H1 (cell line): ENCODE measurements at regions not wholly inside any gene's neighbourhood (a gene's known extent, or its start where the extent isn't known, plus 50 kb on each side); places are given as distances from the start of the nearest gene placed in this dataset.

ENCODE experiments used
- CTCF ChIA-PET: fragments of 300-600 bp; sonication (Branson Sonifier 250); formaldehyde crosslinking; loops from one replicate; lab custom pipeline; 2021; ENCODE audit not compliant: partially characterized antibody; lab: Charles Lee
- POLR2A ChIA-PET: fragments of 300-600 bp; sonication (Branson Sonifier 250); formaldehyde crosslinking; loops from one replicate; lab custom pipeline; 2021; ENCODE audit warnings: inconsistent platforms; ENCODE audit not compliant: partially characterized antibody; lab: Charles Lee
- DNase-seq, 2 experiments: peaks; one replicate each; pipeline versions ENCODE4 v3.0.0 to v3.0.0-alpha.2; 2010 to 2022; ENCODE audit warnings: low spot score in 2 of 2, low read depth in 1 of 2, mixed read lengths in 1 of 2
- FAIRE-seq: peaks from 2 replicates; lab custom pipeline; 2011; peaks lifted over from hg19 to GRCh38; lab: Jason Lieb, UNC
- H2AFZ ChIP-seq: 2 replicates; pipeline ENCODE4 v1.8.1; 2012; ENCODE audit warnings: low read length, inconsistent platforms
- H2AK5ac ChIP-seq: 2 replicates; pipeline ENCODE4 v1.6.1; 2013; ENCODE audit warnings: low read depth, low read length
- H2BK120ac ChIP-seq: replicated peaks from 2 replicates; pipeline ENCODE3; 2013; ENCODE audit warnings: low read depth, low read length, inconsistent platforms
- H2BK12ac ChIP-seq: 2 replicates; pipeline ENCODE4 v1.6.1; 2013; ENCODE audit warnings: low read depth, low read length
- H2BK15ac ChIP-seq: 2 replicates; pipeline ENCODE4 v1.6.1; 2013; ENCODE audit warnings: low read length
- H2BK20ac ChIP-seq: 2 replicates; pipeline ENCODE4 v1.6.1; 2013; ENCODE audit warnings: low read length
- H2BK5ac ChIP-seq: 2 replicates; pipeline ENCODE4 v1.6.1; 2013; ENCODE audit warnings: low read depth, low read length
- H3K14ac ChIP-seq: 2 replicates; pipeline ENCODE4 v1.6.1; 2013; ENCODE audit warnings: inconsistent platforms; ENCODE audit not compliant: insufficient read length
- H3K18ac ChIP-seq: 2 replicates; pipeline ENCODE4 v1.6.1; 2013; ENCODE audit warnings: low read length; ENCODE audit errors: extremely low read depth
- H3K23ac ChIP-seq: 2 replicates; pipeline ENCODE4 v1.6.1; 2013; ENCODE audit warnings: inconsistent platforms; ENCODE audit not compliant: insufficient read length
- H3K23me2 ChIP-seq: 2 replicates; pipeline ENCODE4 v1.6.1; 2013; ENCODE audit warnings: low read depth, low read length
- H3K27ac ChIP-seq: 2 replicates; pipeline ENCODE4 v1.6.1; 2011; ENCODE audit warnings: low read depth, low read length, inconsistent platforms
- H3K27me3 ChIP-seq, 4 experiments: replicated peaks in 1 of 4; 1 replicate in 1 of 4; 2 replicates in 3 of 4; pipeline versions ENCODE4 v1.6.1 to v1.8.1; 2011 to 2013; ENCODE audit warnings: low read length in 3 of 4, mild to moderate bottlenecking in 3 of 4, inconsistent platforms in 2 of 4, mixed read lengths in 2 of 4, moderate library complexity in 1 of 4; ENCODE audit not compliant: control insufficient read depth in 3 of 4, insufficient read depth in 3 of 4; ENCODE audit errors: extremely low read depth in 1 of 4
- H3K36me3 ChIP-seq, 4 experiments: 2 replicates each; pipeline versions ENCODE4 v1.6.1 to v1.8.1; 2011 to 2013; ENCODE audit warnings: mild to moderate bottlenecking in 4 of 4, low read length in 3 of 4, moderate library complexity in 2 of 4, control low read depth in 1 of 4, inconsistent platforms in 1 of 4; ENCODE audit not compliant: insufficient read depth in 4 of 4, control insufficient read depth in 2 of 4
- H3K4ac ChIP-seq: replicated peaks from 2 replicates; pipeline ENCODE3; 2013; ENCODE audit warnings: low read length, low read depth, mixed read lengths, inconsistent platforms; ENCODE audit not compliant: insufficient read length
- H3K4me1 ChIP-seq, 4 experiments: replicated peaks in 1 of 4; 1 replicate in 1 of 4; 2 replicates in 3 of 4; pipeline versions ENCODE4 v1.6.1 to v1.8.1; 2011 to 2013; ENCODE audit warnings: low read length in 3 of 4, inconsistent platforms in 2 of 4, mixed read lengths in 1 of 4; ENCODE audit not compliant: insufficient read depth in 4 of 4, control insufficient read depth in 3 of 4
- H3K4me2 ChIP-seq, 2 experiments: 2 replicates each; pipeline versions ENCODE4 v1.6.1 to v1.8.1; 2011 to 2013; ENCODE audit warnings: low read depth in 2 of 2, low read length in 2 of 2, control low read depth in 1 of 2, inconsistent platforms in 1 of 2, mild to moderate bottlenecking in 1 of 2; ENCODE audit not compliant: insufficient read depth in 1 of 2
- H3K4me3 ChIP-seq, 4 experiments: fragments of 200-600, 300-600 bp in 1 of 4; sonication (generic), shearing (Covaris generic), sonication (Bioruptor Twin) in 1 of 4; 2 replicates each; pipeline versions ENCODE4 v1.5.1 to v1.8.1; 2011 to 2016; ENCODE audit warnings: low read length in 4 of 4, low read depth in 3 of 4, control low read depth in 2 of 4, inconsistent platforms in 2 of 4, mild to moderate bottlenecking in 2 of 4, mixed read lengths in 1 of 4, moderate library complexity in 1 of 4; ENCODE audit not compliant: insufficient read depth in 2 of 4; ENCODE audit errors: extremely low read depth in 1 of 4
- H3K56ac ChIP-seq: replicated peaks from 2 replicates; pipeline ENCODE3; 2013; ENCODE audit warnings: low read depth, mild to moderate bottlenecking, mixed read lengths, low read length, inconsistent platforms; ENCODE audit not compliant: insufficient read length
- H3K79me1 ChIP-seq: 2 replicates; pipeline ENCODE4 v1.6.1; 2013; ENCODE audit warnings: low read depth, low read length, control low read depth
- H3K79me2 ChIP-seq, 2 experiments: 2 replicates each; pipeline versions ENCODE4 v1.6.1 to v1.8.1; 2012 to 2013; ENCODE audit warnings: low read length in 2 of 2, mild to moderate bottlenecking in 2 of 2, inconsistent platforms in 1 of 2; ENCODE audit not compliant: insufficient read depth in 2 of 2, control insufficient read depth in 1 of 2
- H3K9ac ChIP-seq, 4 experiments: replicated peaks in 1 of 4; 1 replicate in 1 of 4; 2 replicates in 3 of 4; pipeline versions ENCODE4 v1.6.1 to v1.8.1; 2011 to 2013; ENCODE audit warnings: low read depth in 3 of 4, low read length in 3 of 4, control low read depth in 2 of 4, mild to moderate bottlenecking in 2 of 4, moderate library complexity in 2 of 4, inconsistent platforms in 1 of 4; ENCODE audit errors: extremely low read depth in 1 of 4
- H3K9me3 ChIP-seq, 2 experiments: 2 replicates each; pipeline versions ENCODE4 v1.6.1 to v1.8.1; 2012 to 2013; ENCODE audit warnings: mild to moderate bottlenecking in 2 of 2, moderate library complexity in 2 of 2, control low read depth in 1 of 2, inconsistent platforms in 1 of 2, low read depth in 1 of 2, low read length in 1 of 2, mixed read lengths in 1 of 2; ENCODE audit not compliant: insufficient read depth in 2 of 2
- H4K20me1 ChIP-seq, 2 experiments: replicated peaks in 1 of 2; 2 replicates each; pipeline versions ENCODE3 to v1.8.1; 2011 to 2013; ENCODE audit warnings: inconsistent platforms in 2 of 2, low read length in 2 of 2, mild to moderate bottlenecking in 1 of 2; ENCODE audit not compliant: insufficient read depth in 2 of 2, control insufficient read depth in 1 of 2
- H4K5ac ChIP-seq: 2 replicates; pipeline ENCODE4 v1.6.1; 2013; ENCODE audit warnings: low read length, low read depth, mixed read lengths, inconsistent platforms; ENCODE audit not compliant: insufficient read length
- H4K8ac ChIP-seq: 2 replicates; pipeline ENCODE4 v1.8.0; 2013; ENCODE audit warnings: mild to moderate bottlenecking, moderate library complexity, low read length, inconsistent platforms; ENCODE audit not compliant: insufficient read depth; ENCODE audit errors: extremely low read depth
- H4K91ac ChIP-seq: replicated peaks from 2 replicates; pipeline ENCODE3; 2013; ENCODE audit warnings: low read length, mixed read lengths, inconsistent platforms; ENCODE audit not compliant: insufficient read length
- CEBPB ChIP-seq: IDR thresholded peaks from 2 replicates; pipeline ENCODE4 v1.6.1; 2012; ENCODE audit warnings: low read depth, low read length
- FOSL1 ChIP-seq: IDR thresholded peaks from 2 replicates; pipeline ENCODE4 v1.6.1; 2011; ENCODE audit warnings: mild to moderate bottlenecking, low read depth, low read length, moderate library complexity; ENCODE audit not compliant: insufficient read depth
- GABPA ChIP-seq: IDR thresholded peaks from 2 replicates; pipeline ENCODE4 v1.6.1; 2011; ENCODE audit warnings: mild to moderate bottlenecking, low read length, moderate library complexity, borderline replicate concordance; ENCODE audit not compliant: insufficient read depth
- POLR2A ChIP-seq, 2 experiments: IDR thresholded peaks; 1 replicate in 1 of 2; 2 replicates in 1 of 2; pipeline ENCODE4 v1.6.1; 2011; ENCODE audit warnings: low read depth in 2 of 2, low read length in 2 of 2, mild to moderate bottlenecking in 2 of 2; ENCODE audit errors: control extremely low read depth in 1 of 2
- WGBS, 2 experiments: shearing (Covaris generic) in 1 of 2; methylation state at CpG; one replicate each; pipeline versions ENCODE4 v1.1.6 to v1.1.7; 2013 to 2015; ENCODE audit warnings: low lambda C conversion rate in 2 of 2, mixed read lengths in 2 of 2, inconsistent platforms in 1 of 2, low coverage in 1 of 2, missing lambda C conversion rate in 1 of 2; ENCODE audit not compliant: insufficient replicate concordance in 2 of 2, insufficient coverage in 1 of 2, insufficient read length in 1 of 2; ENCODE audit errors: extremely low coverage in 1 of 2, missing lambda C conversion rate in 1 of 2; 5-methylcytosine and 5-hydroxymethylcytosine counted together
- TF ChIP-seq, protein P1 (sequence below): IDR thresholded peaks from 2 replicates; pipeline ENCODE4 v1.6.1; 2012; ENCODE audit warnings: inconsistent platforms

GRCh38 chr6:71810880-71811279, 75.5 kb upstream of the RIMS1 start:
- Histone ChIP-seq H3K23me2 (no peaks in the 10 kb centered on the region), H4K8ac (no peak overlapping the region), H3K18ac (no peak overlapping the region), H2AFZ (no peak overlapping the region), H3K4me2 (no peak overlapping the region), H3K9me3 (peaks cover 3 to 13% of the 10 kb centered on the region in 2 experiments; a peak in 2 of 4 replicates), H3K36me3 (no peaks in the 10 kb centered on the region), H4K5ac (no peak overlapping the region), H3K27me3 (no peaks in the 10 kb centered on the region), H2AK5ac (no peak overlapping the region), H3K4me3 (no peak overlapping the region), H2BK5ac (no peak overlapping the region), H2BK20ac (no peak overlapping the region), H3K4me1 (no peaks in the 10 kb centered on the region), H3K4ac (no peak overlapping the region), H3K23ac (no peak overlapping the region), H3K9ac (no peak overlapping the region), H2BK15ac (no peak overlapping the region), H3K27ac (no peak overlapping the region), H3K56ac (no peak overlapping the region), H3K14ac (no peak overlapping the region), H4K91ac (no peak overlapping the region), H2BK12ac (no peak overlapping the region), H3K79me1 (no peaks in the 10 kb centered on the region), H4K20me1 (no peaks in the 10 kb centered on the region), H2BK120ac (no peak overlapping the region), H3K79me2 (no peaks in the 10 kb centered on the region)
- DNase-seq: no peak
- CTCF ChIA-PET: no interaction called here
- POLR2A ChIA-PET: no interaction called here
- no peak for FAIRE-seq
- TF ChIP-seq POLR2A (IDR thresholded peaks at IDR 0.05; ENCODE audit: control extremely low read depth in 1 of 2, low read depth in 2 of 2, low read length in 2 of 2): no peak
- TF ChIP-seq, protein P1, sequence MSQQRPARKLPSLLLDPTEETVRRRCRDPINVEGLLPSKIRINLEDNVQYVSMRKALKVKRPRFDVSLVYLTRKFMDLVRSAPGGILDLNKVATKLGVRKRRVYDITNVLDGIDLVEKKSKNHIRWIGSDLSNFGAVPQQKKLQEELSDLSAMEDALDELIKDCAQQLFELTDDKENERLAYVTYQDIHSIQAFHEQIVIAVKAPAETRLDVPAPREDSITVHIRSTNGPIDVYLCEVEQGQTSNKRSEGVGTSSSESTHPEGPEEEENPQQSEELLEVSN: no peak
- TF ChIP-seq GABPA: no peak
- TF ChIP-seq CEBPB: no peak
- no peak for TF ChIP-seq FOSL1
- 96% methylated on average over 1 of the region's 1 CpG; no CpG with 5 or more reads in 1 of the 2 experiments for WGBS, 2 experiments
